Body of pancreas (tissue), 4 donors: ENCODE measurements at regions not wholly inside any gene's neighbourhood (a gene's known extent, or its start where the extent isn't known, plus 50 kb on each side); places are given as distances from the start of the nearest gene placed in this dataset.
"Not testable (repeated sequence)": the region's sequence is repeated elsewhere in the genome, so short reads cannot be mapped to it uniquely, and the experiment has no call there.

Experiments
- ATAC-seq: fragments of 150-250 bp; one replicate; pipeline ENCODE4 v1.9.1; 2016
- DNase-seq, 4 donors: peaks; one replicate each; pipeline ENCODE4 v3.0.0-alpha.2; 2019
- H3K27ac ChIP-seq, 4 donors: fragments of 200-600 bp; sonication (generic); 1 replicate in 3 of 4; 2 replicates in 1 of 4; pipeline versions ENCODE4 v1.5.1 to v1.6.1; 2016 to 2019; ENCODE audit warnings: mild to moderate bottlenecking in 1 of 4, mixed read lengths in 1 of 4, moderate library complexity in 1 of 4
- H3K27me3 ChIP-seq, 2 donors: fragments of 200-600 bp; sonication (generic); one replicate each; pipeline ENCODE4 v1.6.0; 2016; ENCODE audit warnings: mild to moderate bottlenecking in 1 of 2
- H3K36me3 ChIP-seq, 2 donors: fragments of 200-600 bp; sonication (generic); replicated peaks in 1 of 2; 2 replicates each; pipeline ENCODE4 v1.5.1; 2016; ENCODE audit warnings: low read depth in 2 of 2; ENCODE audit not compliant: insufficient read depth in 1 of 2
- H3K4me1 ChIP-seq: fragments of 200-600 bp; sonication (generic); one replicate; pipeline ENCODE4 v1.6.0; 2016
- H3K4me3 ChIP-seq, 2 donors: fragments of 200-600 bp; sonication (generic); 1 replicate in 1 of 2; 2 replicates in 1 of 2; pipeline ENCODE4 v1.5.1; 2016 to 2019
- H3K9me3 ChIP-seq, 3 donors: fragments of 200-600 bp; sonication (generic); 1 replicate in 2 of 3; 2 replicates in 1 of 3; pipeline ENCODE4 v1.5.1; 2016
- POLR2A ChIP-seq, 3 donors: fragments of 450-650 bp; IDR thresholded peaks; one replicate each; pipeline ENCODE4 v1.6.1; 2016; ENCODE audit warnings: antibody characterized with exemption in 3 of 3, mild to moderate bottlenecking in 2 of 3
- WGBS, 2 donors: methylation state at CpG; one replicate each; pipeline ENCODE4 v1.1.5; 2017; 5-methylcytosine and 5-hydroxymethylcytosine counted together
- intact Hi-C: fragments of 100-400 bp; cut with DNase I; formaldehyde crosslinking; loops from one replicate; pipeline ENCODE4 v1.15.1; 2023
- TF ChIP-seq, protein P1 (sequence below), 7 experiments: fragments of 450-650 bp in 4 of 7; fragments of 200-600 bp in 3 of 7; sonication (generic) in 3 of 7; IDR thresholded peaks; one replicate each; pipeline ENCODE4 v1.5.1; 2016 to 2019; ENCODE audit warnings: antibody characterized with exemption in 7 of 7

DNA sequence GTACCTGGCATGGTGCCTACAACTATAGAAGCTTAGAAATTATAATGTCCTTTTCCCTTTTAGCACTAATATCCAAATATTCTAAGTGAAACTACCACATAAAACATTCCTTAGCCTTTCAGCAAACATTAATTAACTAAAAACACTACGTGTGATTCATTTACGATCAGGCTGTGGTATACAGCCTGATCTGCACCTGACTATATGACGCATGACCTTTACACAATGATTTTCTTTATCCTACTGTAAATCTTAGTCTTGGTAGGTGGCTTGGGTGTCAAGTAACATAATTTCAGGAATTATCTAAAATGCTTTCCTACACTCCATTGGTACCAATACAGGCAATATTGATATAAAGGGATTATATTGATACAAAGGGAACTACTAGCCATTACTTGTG, 686.7 kb downstream of the DTWD2 start:
- intact Hi-C loops: no loop called here
- H3K27ac ChIP-seq: no peak overlapping the region
- DNase-seq (no peak), ATAC-seq (no peak)
- no peak overlapping the region for H3K4me3 ChIP-seq
- H3K9me3 ChIP-seq: no peaks in the 10 kb centered on the region
- H3K36me3 ChIP-seq: no peaks in the 10 kb centered on the region
- 61 to 66% methylated on average over 3 of the region's 3 CpGs for WGBS, 2 donors
- TF ChIP-seq, protein P1, sequence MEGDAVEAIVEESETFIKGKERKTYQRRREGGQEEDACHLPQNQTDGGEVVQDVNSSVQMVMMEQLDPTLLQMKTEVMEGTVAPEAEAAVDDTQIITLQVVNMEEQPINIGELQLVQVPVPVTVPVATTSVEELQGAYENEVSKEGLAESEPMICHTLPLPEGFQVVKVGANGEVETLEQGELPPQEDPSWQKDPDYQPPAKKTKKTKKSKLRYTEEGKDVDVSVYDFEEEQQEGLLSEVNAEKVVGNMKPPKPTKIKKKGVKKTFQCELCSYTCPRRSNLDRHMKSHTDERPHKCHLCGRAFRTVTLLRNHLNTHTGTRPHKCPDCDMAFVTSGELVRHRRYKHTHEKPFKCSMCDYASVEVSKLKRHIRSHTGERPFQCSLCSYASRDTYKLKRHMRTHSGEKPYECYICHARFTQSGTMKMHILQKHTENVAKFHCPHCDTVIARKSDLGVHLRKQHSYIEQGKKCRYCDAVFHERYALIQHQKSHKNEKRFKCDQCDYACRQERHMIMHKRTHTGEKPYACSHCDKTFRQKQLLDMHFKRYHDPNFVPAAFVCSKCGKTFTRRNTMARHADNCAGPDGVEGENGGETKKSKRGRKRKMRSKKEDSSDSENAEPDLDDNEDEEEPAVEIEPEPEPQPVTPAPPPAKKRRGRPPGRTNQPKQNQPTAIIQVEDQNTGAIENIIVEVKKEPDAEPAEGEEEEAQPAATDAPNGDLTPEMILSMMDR (IDR thresholded peaks at IDR 0.05): no peak
- TF ChIP-seq POLR2A (IDR thresholded peaks at IDR 0.05): no peak
- no peaks in the 10 kb centered on the region for H3K27me3 ChIP-seq
- H3K4me1 ChIP-seq: no peaks in the 10 kb centered on the region

DNA sequence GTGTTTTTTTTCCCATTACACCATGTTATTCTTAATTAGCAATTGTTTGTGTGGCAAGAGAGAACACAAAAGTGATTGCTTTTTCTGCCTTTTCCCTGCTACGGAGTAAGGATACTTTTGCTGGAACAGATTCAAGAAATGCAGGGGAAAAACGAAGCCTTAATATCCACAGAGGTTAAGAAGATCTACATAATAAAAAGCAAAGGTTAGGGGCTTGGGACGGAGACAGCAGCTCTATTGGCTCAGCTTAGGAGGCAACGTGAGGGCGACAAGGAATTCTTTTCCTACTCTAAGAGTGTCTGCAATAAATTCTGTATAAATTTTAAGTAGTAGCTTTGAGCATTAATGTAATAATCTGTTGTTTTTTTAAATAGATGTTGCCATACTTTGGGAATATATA, 693.3 kb downstream of the DTWD2 start:
- H3K9me3 ChIP-seq: no peaks in the 10 kb centered on the region
- intact Hi-C loops: no loop called here
- TF ChIP-seq POLR2A (IDR thresholded peaks at IDR 0.05): no peak
- TF ChIP-seq, protein P1 (IDR thresholded peaks at IDR 0.05): no peak

DNA sequence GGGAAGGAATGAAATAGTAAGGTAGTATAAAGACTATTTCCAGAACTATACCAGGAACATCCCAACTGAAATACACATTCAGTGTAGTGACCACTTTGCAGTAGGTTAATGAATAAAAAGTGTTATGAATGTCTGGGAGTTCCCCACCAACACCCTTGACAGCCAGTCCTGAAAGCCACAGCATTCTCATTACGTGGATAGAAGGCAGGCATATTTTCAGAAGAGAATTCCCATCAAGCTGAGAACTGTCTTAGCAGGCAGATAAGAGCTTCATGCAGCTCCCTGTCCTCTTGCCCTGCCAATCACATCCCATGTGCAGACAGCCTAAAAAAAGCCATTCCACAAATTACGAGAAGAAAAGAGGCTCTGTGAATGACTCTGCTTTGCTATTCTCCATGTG, 695.0 kb downstream of the DTWD2 start:
- intact Hi-C loops: no loop called here
- DNase-seq: no peak
- 38 to 57% methylated on average over 2 of the region's 2 CpGs for WGBS, 2 donors
- H3K36me3 ChIP-seq: no peaks in the 10 kb centered on the region
- H3K27me3 ChIP-seq: no peaks in the 10 kb centered on the region
- no peak overlapping the region for H3K27ac ChIP-seq
- H3K4me1 ChIP-seq: no peaks in the 10 kb centered on the region
- H3K4me3 ChIP-seq: no peak overlapping the region
- no peaks in the 10 kb centered on the region for H3K9me3 ChIP-seq
- TF ChIP-seq POLR2A (IDR thresholded peaks at IDR 0.05): no peak
- TF ChIP-seq, protein P1 (IDR thresholded peaks at IDR 0.05): no peak
- no peak for ATAC-seq

More for the DNA sequence above, 693.3 kb downstream of the DTWD2 start:
- no peak overlapping the region for H3K4me3 ChIP-seq
- H3K27me3 ChIP-seq: no peaks in the 10 kb centered on the region
- DNase-seq: no peak
- H3K27ac ChIP-seq: no peak overlapping the region
- no peaks in the 10 kb centered on the region for H3K36me3 ChIP-seq
- no peaks in the 10 kb centered on the region for H3K4me1 ChIP-seq
- no peak for ATAC-seq
- WGBS, 2 donors: 31 to 54% methylated on average over 5 of the region's 5 CpGs

DNA sequence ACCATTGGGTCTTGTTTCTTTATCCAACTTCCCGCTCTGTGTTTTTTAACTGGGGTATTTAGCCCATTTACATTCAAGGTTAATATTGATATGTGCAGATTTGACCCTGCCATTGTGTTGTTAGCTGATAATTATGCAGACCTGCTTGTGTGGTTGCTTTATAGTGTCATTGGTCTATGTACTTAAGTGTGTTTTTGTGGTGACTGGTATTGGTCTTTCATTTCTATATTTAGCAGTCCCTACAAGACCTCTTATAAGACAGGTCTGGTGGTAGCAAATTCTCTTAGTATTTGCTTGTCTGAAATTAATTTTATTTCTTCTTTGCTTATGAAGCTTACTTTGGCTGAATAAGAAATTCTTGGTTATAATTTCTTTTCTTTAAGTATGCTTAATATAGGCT, 698.1 kb downstream of the DTWD2 start:
- WGBS, 2 donors: 81 to 84% methylated on average over 1 of the region's 1 CpG
- intact Hi-C loops: no loop called here
- ATAC-seq: no peak

DNA sequence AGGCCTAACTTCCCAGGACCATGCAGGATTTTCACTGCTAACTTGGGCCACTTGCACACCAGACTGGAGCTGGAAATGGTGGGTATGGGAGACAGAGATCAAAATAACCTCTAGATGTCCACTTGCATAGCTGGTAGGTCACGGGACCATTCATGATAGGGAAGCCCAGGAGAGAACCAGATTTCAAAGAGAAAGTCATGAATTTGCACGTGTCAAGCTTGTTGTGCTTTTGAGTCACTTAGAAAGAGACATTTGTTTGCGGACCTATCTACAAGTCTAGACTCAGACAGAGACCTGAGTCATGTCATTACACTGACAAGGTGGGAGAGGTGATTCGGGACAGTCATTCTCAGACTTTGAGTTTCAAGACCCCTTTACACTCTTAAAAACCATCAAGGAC, 704.1 kb downstream of the DTWD2 start:
- H3K4me1 ChIP-seq, H3K27ac ChIP-seq, intact Hi-C loops, DNase-seq, H3K36me3 ChIP-seq, H3K9me3 ChIP-seq, H3K4me3 ChIP-seq, ATAC-seq, H3K27me3 ChIP-seq: not testable (repeated sequence)
- 53 to 70% methylated on average over 4 of the region's 4 CpGs for WGBS, 2 donors

More for the DNA sequence above, 698.1 kb downstream of the DTWD2 start:
- Histone ChIP-seq H3K27ac (no peak overlapping the region), H3K9me3 (no peaks in the 10 kb centered on the region), H3K27me3 (no peaks in the 10 kb centered on the region), H3K4me1 (no peaks in the 10 kb centered on the region), H3K36me3 (no peaks in the 10 kb centered on the region), H3K4me3 (no peak overlapping the region)
- no peak for DNase-seq
- TF ChIP-seq, protein P1 (IDR thresholded peaks at IDR 0.05): no peak
- no peak for TF ChIP-seq POLR2A (IDR thresholded peaks at IDR 0.05)

DNA sequence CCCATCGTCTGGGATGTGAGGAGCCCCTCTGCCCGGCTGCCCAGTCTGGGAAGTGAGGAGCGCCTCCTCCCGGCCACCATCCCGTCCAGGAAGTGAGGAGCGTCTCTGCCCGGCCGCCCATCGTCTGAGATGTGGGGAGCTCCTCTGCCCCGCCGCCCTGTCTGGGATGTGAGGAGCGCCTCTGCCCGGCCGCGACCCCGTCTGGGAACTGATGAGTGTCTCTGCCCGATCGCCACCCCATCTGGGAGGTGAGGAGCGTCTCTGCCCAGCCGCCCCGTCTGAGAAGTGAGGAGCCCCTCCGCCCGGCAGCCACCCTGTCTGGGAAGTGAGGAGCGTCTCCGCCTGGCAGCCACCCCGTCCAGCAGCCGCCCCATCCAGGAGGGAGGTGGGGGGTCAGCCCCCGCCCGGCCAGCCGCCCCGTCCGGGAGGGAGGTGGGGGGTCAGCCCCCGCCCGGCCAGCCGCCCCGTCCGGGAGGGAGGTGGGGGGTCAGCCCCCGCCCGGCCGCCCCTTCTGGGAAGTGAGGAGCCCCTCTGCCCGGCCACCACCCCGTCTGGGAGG, 705.8 kb downstream of the DTWD2 start:
- H3K4me3 ChIP-seq, H3K4me1 ChIP-seq, ATAC-seq, DNase-seq, H3K27me3 ChIP-seq, H3K27ac ChIP-seq, H3K9me3 ChIP-seq, intact Hi-C loops, H3K36me3 ChIP-seq: not testable (repeated sequence)
- 86 to 94% methylated on average over 9 to 21 of the region's 42 CpGs for WGBS, 2 donors
